ENCODE measurements at regions not wholly inside any gene's neighbourhood (a gene's known extent, or its start where the extent isn't known, plus 50 kb on each side); places are given as distances from the start of the nearest gene placed in this dataset.

DNA sequence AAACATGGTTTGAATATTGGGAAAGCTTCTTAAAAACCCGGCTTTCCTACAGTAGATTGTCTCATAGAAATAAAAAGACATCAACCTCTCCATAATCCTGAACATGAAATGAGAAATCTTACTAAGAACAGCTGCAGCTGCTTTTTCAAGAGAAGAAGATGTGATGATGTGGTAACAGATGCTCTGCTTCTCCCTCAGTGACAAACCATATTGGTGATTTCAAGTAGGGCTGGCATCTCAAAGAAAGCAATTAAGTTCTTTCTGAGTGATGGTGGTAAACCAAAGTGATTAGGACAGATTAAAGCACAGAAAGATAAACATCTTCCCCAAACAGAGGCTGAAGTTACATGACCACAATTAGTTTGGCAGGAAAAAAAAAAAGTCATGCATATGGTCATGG lies 1477.7 kb downstream of the RAPGEF2 start:
- Mint-ChIP-seq H3K27ac (no peak overlapping the region), H3K4me1 (no peaks in the 10 kb centered on the region), H3K4me3 (no peak overlapping the region), H3K9me3 (ENCODE audit: insufficient read depth) (peaks cover 4% of the 10 kb centered on the region), H3K27me3 (no peaks in the 10 kb centered on the region)
- no peak overlapping the region for H3K4me3 ChIP-seq (ENCODE audit: control extremely low read depth in 1 of 5, extremely low read depth in 1 of 5, insufficient read depth in 1 of 5, low read depth in 2 of 5, low read length in 4 of 5)
- H3K27me3 ChIP-seq (replicated peaks in 1 of 4; ENCODE audit: control extremely low read depth in 1 of 4, control insufficient read depth in 3 of 4, insufficient read depth in 4 of 4, low read length in 3 of 4): no peaks in the 10 kb centered on the region
- DNase-seq: no peak
- no peaks in the 10 kb centered on the region for H3K9me3 ChIP-seq (ENCODE audit: control extremely low read depth in 1 of 3, control insufficient read depth in 2 of 3, insufficient read depth in 1 of 3, low read length in 2 of 3)
- H3K79me2 ChIP-seq (ENCODE audit: control insufficient read depth, insufficient read depth, low read length): no peaks in the 10 kb centered on the region
- CTCF ChIA-PET: no interaction called here
- H3K4me2 ChIP-seq (replicated peaks; ENCODE audit: low read depth, low read length, poor library complexity, severe bottlenecking): no peak overlapping the region
- intact Hi-C loops (cut with micrococcal nuclease): no loop called here
- no peak for ATAC-seq (ENCODE audit: low read depth)
- H3K27ac ChIP-seq (ENCODE audit: low read length in 2 of 2): no peak overlapping the region
- H4K20me1 ChIP-seq (ENCODE audit: control insufficient read depth, insufficient read depth, low read length, poor library complexity, severe bottlenecking): no peaks in the 10 kb centered on the region
- no peaks in the 10 kb centered on the region for H3K4me1 ChIP-seq (ENCODE audit: control insufficient read depth in 2 of 2, insufficient read depth in 2 of 2, low read length in 2 of 2)
- TF ChIP-seq CTCF (IDR thresholded peaks at IDR 0.05) (no peak), EZH2 (IDR thresholded peaks at IDR 0.05; ENCODE audit: borderline replicate concordance, insufficient read depth, low read depth, low read length, poor library complexity, severe bottlenecking) (no peak)
- no CpG with 5 or more reads among the region's 1 CpG for WGBS (ENCODE audit: insufficient coverage)
- H3K9ac ChIP-seq (ENCODE audit: low read length): no peak overlapping the region
- no peaks in the 10 kb centered on the region for H3K36me3 ChIP-seq (replicated peaks in 1 of 2; ENCODE audit: control extremely low read depth in 1 of 2, control insufficient read depth in 1 of 2, extremely low read depth in 1 of 2, insufficient read depth in 2 of 2, low read length in 1 of 2)
- POLR2A ChIA-PET: no interaction called here
- H2AFZ ChIP-seq (ENCODE audit: insufficient read depth, low read depth, low read length, poor library complexity, severe bottlenecking): no peak overlapping the region

DNA sequence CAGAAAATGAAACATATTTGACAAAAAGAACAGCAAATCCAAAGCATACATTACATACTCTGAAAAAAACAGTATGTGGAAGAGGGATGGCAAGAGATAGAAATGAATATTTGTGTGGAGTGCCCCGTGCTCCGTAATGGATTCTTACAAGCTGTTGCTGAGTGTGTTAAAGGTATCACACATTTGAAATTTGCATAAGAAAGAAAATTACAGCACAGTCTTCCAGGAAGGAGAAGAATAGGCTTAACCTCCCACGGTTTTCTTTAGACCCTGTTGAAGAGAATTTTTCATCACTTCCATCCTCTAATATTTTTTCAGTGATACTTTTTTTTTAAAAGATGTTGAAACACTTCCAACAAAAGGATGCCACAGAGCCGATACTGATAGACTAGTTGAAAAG lies 1489.4 kb downstream of the RAPGEF2 start:
- WGBS (ENCODE audit: insufficient coverage): no CpG with 5 or more reads among the region's 4 CpGs
- no peak overlapping the region for H3K27ac ChIP-seq (ENCODE audit: low read length in 2 of 2)
- H3K27me3 ChIP-seq (replicated peaks in 1 of 4; ENCODE audit: control extremely low read depth in 1 of 4, control insufficient read depth in 3 of 4, insufficient read depth in 4 of 4, low read length in 3 of 4): no peaks in the 10 kb centered on the region
- H3K4me3 Mint-ChIP-seq: no peak overlapping the region
- no peak overlapping the region for H3K4me2 ChIP-seq (replicated peaks; ENCODE audit: low read depth, low read length, poor library complexity, severe bottlenecking)
- TF ChIP-seq EZH2 (IDR thresholded peaks at IDR 0.05; ENCODE audit: borderline replicate concordance, insufficient read depth, low read depth, low read length, poor library complexity, severe bottlenecking) (no peak), CTCF (IDR thresholded peaks at IDR 0.05) (no peak)
- intact Hi-C loops (cut with micrococcal nuclease): no loop called here
- CTCF ChIA-PET: no interaction called here
- H3K79me2 ChIP-seq (ENCODE audit: control insufficient read depth, insufficient read depth, low read length): no peaks in the 10 kb centered on the region
- H3K9ac ChIP-seq (ENCODE audit: low read length): no peak overlapping the region
- peaks cover 0 to under 1% (median 0%) of the 10 kb centered on the region in 3 donors for H3K9me3 ChIP-seq (ENCODE audit: control extremely low read depth in 1 of 3, control insufficient read depth in 2 of 3, insufficient read depth in 1 of 3, low read length in 2 of 3)
- H3K27ac Mint-ChIP-seq: no peak overlapping the region
- H3K4me1 Mint-ChIP-seq: no peaks in the 10 kb centered on the region
- DNase-seq: no peak
- H3K36me3 ChIP-seq (replicated peaks in 1 of 2; ENCODE audit: control extremely low read depth in 1 of 2, control insufficient read depth in 1 of 2, extremely low read depth in 1 of 2, insufficient read depth in 2 of 2, low read length in 1 of 2): no peaks in the 10 kb centered on the region
- H3K27me3 Mint-ChIP-seq: no peaks in the 10 kb centered on the region
- H3K4me1 ChIP-seq (ENCODE audit: control insufficient read depth in 2 of 2, insufficient read depth in 2 of 2, low read length in 2 of 2): no peaks in the 10 kb centered on the region
- POLR2A ChIA-PET: no interaction called here
- H3K4me3 ChIP-seq (ENCODE audit: control extremely low read depth in 1 of 5, extremely low read depth in 1 of 5, insufficient read depth in 1 of 5, low read depth in 2 of 5, low read length in 4 of 5): no peak overlapping the region
- no peak for ATAC-seq (ENCODE audit: low read depth)
- no peaks in the 10 kb centered on the region for H3K9me3 Mint-ChIP-seq (ENCODE audit: insufficient read depth)
- no peaks in the 10 kb centered on the region for H4K20me1 ChIP-seq (ENCODE audit: control insufficient read depth, insufficient read depth, low read length, poor library complexity, severe bottlenecking)
- no peak overlapping the region for H2AFZ ChIP-seq (ENCODE audit: insufficient read depth, low read depth, low read length, poor library complexity, severe bottlenecking)

Measured in B cell (primary cell).